Heart left ventricle (tissue), 13 donors: ENCODE measurements at regions not wholly inside any gene's neighbourhood (a gene's known extent, or its start where the extent isn't known, plus 50 kb on each side); places are given as distances from the start of the nearest gene placed in this dataset.

Experiments
- CTCF ChIP-seq, 12 donors: fragments of 200-600 bp; sonication (generic) in 4 of 12; IDR thresholded peaks; one replicate each; pipeline versions ENCODE4 v1.5.0 to v1.8.0; 2018 to 2022; ENCODE audit warnings: antibody characterized with exemption in 12 of 12, mild to moderate bottlenecking in 5 of 12
- POLR2A ChIP-seq, 2 donors: fragments of 450-650 bp; IDR thresholded peaks; one replicate each; pipeline ENCODE4 v1.6.1; 2017; ENCODE audit warnings: antibody characterized with exemption in 2 of 2, mild to moderate bottlenecking in 2 of 2, moderate library complexity in 2 of 2
- donor health status: ischemic (EF 13 %, LVEDD 7.1; RV severe dilation, severe dysfunction).
- donor health status: DM: no; HTN: yes; CAD: no.
- donor health status: DM: no; HTN: no; CAD: no.
- donor health status: ischemic (EF 25% LVEDD 6.9; RV normal size, moderate dysfunction).
- donor health status: ischemic (EF 25% LVEDD 5.7; RV mildly dilated, moderate dysfunction).
- donor health status: ischemic (EF 35%, LVEDD 5.7; RV mildly dilated, moderate dysfunction).
- donor health status: nonischemic (EF 11% LVEDD 7.7; RV severe dilation, severe dysfunction).
- donor health status: DM: yes; HTN: yes; CAD: no.
- donor health status: PGD.
- donor health status: ischemic (EF 29% LVEDD 5.4; RV normal size, mild dysfunction).
- donor health status: nonischemic (EF 23%, LVEDD 6.1; RV moderate dilation, normal function).

GRCh38 chr20:16124491-16124890 is 448.8 kb downstream of the KIF16B start:
- TF ChIP-seq CTCF (IDR thresholded peaks at IDR 0.05) (no peak), POLR2A (IDR thresholded peaks at IDR 0.05) (no peak)
